ENCODE measurements at regions not wholly inside any gene's neighbourhood (a gene's known extent, or its start where the extent isn't known, plus 50 kb on each side); places are given as distances from the start of the nearest gene placed in this dataset.

DNA sequence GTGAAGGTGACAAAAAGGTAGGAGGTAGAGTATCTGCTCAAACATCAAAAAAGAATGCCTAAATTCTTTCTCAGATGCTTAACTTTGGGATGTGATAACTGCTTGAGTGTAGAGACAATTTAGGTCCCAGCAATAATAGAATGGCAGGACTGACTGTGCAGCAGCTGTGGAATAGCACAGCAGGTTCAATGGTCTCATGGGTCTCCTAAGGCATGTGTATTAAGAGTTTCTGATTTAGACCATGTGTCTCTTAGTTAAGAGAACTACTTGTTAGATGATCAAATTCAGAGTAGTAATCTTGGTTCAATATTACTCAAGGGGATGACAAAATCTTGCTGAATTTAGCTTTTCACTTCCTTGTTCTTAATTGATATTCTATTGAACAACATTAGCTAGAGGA lies 72.0 kb downstream of the ALX1 start:
- TF ChIP-seq ZFX (IDR thresholded peaks at IDR 0.05) (no peak), CTCF (conservative IDR thresholded peaks at IDR 0.05) (no peak)
- no peak overlapping the region for H3K27ac ChIP-seq

- no peak for TF ChIP-seq CTCF (conservative IDR thresholded peaks at IDR 0.05)
- TF ChIP-seq ZFX (IDR thresholded peaks at IDR 0.05) = no peak
- no peak overlapping the region for H3K27ac ChIP-seq
Measured at GRCh38 chr12:85356596-85357385, 76.8 kb downstream of the ALX1 start.

DNA sequence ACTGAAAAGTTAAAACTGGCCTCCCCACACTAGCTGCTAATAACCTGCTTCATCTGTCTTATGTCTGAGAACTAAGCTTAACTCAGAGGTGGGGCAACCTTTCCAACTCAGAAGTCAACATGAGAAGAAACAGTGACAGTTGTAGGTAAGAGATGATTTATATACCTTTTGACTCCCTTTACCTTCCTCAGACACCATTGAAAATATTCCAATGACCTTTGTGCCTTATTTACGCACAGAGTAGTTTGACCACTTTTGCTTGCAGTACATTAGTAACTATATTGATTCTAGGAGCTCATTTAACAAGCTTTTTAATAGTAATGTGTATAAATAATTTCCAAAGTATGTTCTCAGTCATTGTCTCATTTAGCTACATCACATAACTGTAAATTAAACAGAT lies 77.6 kb downstream of the ALX1 start:
- TF ChIP-seq CTCF (conservative IDR thresholded peaks at IDR 0.05) (no peak), ZFX (IDR thresholded peaks at IDR 0.05) (no peak)
- no peak overlapping the region for H3K27ac ChIP-seq

GRCh38 chr12:85358715-85359114 lies 78.7 kb downstream of the ALX1 start:
- no peak overlapping the region for H3K27ac ChIP-seq
- TF ChIP-seq CTCF (conservative IDR thresholded peaks at IDR 0.05) = no peak
- no peak for TF ChIP-seq ZFX (IDR thresholded peaks at IDR 0.05)

GRCh38 chr12:85363382-85364190 lies 83.6 kb downstream of the ALX1 start:
- H3K27ac ChIP-seq = no peak overlapping the region
- TF ChIP-seq CTCF (conservative IDR thresholded peaks at IDR 0.05) = no peak
- TF ChIP-seq ZFX (IDR thresholded peaks at IDR 0.05) = no peak

DNA sequence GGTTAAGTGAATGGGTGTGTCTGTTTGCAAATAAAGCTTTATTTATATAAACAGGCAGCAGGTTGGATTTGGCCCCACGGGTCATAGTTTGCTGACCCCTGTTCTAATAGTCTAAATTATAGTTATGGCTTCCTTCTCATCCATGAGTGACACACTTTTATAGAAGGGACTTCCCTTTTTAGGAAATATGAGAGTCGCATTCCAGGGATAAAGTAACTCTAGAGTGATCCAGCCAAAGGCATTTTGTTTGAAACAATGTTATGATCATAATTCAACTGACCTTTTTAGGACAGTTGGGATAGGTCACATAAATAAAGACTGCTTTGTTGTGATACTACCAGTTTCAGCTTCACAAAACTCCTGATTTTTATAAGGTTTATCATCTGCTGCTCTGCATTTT lies 87.9 kb downstream of the ALX1 start:
- no peak overlapping the region for H3K27ac ChIP-seq
- TF ChIP-seq CTCF (conservative IDR thresholded peaks at IDR 0.05) = no peak
- TF ChIP-seq ZFX (IDR thresholded peaks at IDR 0.05) = no peak

All from C4-2B (cell line).